Osteocyte (in vitro differentiated cells): ENCODE measurements at regions not wholly inside any gene's neighbourhood (a gene's known extent, or its start where the extent isn't known, plus 50 kb on each side); places are given as distances from the start of the nearest gene placed in this dataset.

Source experiments
- DNase-seq: peaks from one replicate; pipeline ENCODE4 v3.0.0; 2021; ENCODE audit warnings: mixed read lengths; ENCODE audit not compliant: unreplicated experiment; ENCODE audit errors: extremely low spot score
- H3K27ac Mint-ChIP-seq: one replicate; pipeline ENCODE4 v1.8.0; 2021; ENCODE audit warnings: mild to moderate bottlenecking, mixed read lengths; ENCODE audit not compliant: unreplicated experiment
- H3K27me3 Mint-ChIP-seq: one replicate; pipeline ENCODE4 v1.8.0; 2021; ENCODE audit warnings: mixed read lengths; ENCODE audit not compliant: unreplicated experiment
- H3K36me3 Mint-ChIP-seq: one replicate; pipeline ENCODE4 v1.8.0; 2021; ENCODE audit warnings: mixed read lengths; ENCODE audit not compliant: unreplicated experiment
- H3K4me1 Mint-ChIP-seq: one replicate; pipeline ENCODE4 v1.8.0; 2021; ENCODE audit warnings: mixed read lengths; ENCODE audit not compliant: unreplicated experiment
- H3K4me3 Mint-ChIP-seq: one replicate; pipeline ENCODE4 v1.8.0; 2021; ENCODE audit warnings: mild to moderate bottlenecking, moderate library complexity, mixed read lengths; ENCODE audit not compliant: unreplicated experiment
- H3K9me3 Mint-ChIP-seq: one replicate; pipeline ENCODE4 v1.8.0; 2021; ENCODE audit warnings: mixed read lengths; ENCODE audit not compliant: unreplicated experiment
- TF ChIP-seq, protein P1 (sequence below): fragments of 200-600 bp; sonication (generic); IDR thresholded peaks from 2 replicates; pipeline ENCODE4 v1.5.0; 2021; ENCODE audit warnings: antibody characterized with exemption, mild to moderate bottlenecking, moderate library complexity

DNA sequence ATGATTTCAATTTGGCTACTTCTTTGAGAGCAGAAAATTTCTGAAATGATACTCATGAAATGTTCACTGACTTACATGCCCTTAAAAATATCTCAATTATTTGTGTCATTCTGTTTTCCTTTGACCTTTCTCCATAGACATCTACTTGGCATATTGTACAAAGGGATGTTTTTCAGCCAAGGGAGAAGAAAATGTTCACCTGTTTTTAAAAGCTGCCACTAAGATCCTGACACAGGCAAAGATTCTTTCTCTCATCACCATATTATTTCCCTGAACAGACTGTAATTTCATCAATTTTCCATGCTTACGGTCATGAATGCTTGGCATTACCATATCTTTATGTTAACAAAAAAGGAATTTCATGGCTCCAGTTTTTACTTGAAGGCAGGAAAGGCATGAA is 67.4 kb upstream of the DBX1 start:
- Mint-ChIP-seq H3K27ac (no peak overlapping the region), H3K4me1 (no peaks in the 10 kb centered on the region), H3K27me3 (peaks cover 20% of the 10 kb centered on the region), H3K36me3 (no peaks in the 10 kb centered on the region), H3K4me3 (no peak overlapping the region), H3K9me3 (peaks cover 11% of the 10 kb centered on the region)
- DNase-seq = no peak
- TF ChIP-seq, protein P1, sequence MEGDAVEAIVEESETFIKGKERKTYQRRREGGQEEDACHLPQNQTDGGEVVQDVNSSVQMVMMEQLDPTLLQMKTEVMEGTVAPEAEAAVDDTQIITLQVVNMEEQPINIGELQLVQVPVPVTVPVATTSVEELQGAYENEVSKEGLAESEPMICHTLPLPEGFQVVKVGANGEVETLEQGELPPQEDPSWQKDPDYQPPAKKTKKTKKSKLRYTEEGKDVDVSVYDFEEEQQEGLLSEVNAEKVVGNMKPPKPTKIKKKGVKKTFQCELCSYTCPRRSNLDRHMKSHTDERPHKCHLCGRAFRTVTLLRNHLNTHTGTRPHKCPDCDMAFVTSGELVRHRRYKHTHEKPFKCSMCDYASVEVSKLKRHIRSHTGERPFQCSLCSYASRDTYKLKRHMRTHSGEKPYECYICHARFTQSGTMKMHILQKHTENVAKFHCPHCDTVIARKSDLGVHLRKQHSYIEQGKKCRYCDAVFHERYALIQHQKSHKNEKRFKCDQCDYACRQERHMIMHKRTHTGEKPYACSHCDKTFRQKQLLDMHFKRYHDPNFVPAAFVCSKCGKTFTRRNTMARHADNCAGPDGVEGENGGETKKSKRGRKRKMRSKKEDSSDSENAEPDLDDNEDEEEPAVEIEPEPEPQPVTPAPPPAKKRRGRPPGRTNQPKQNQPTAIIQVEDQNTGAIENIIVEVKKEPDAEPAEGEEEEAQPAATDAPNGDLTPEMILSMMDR = no peak

DNA sequence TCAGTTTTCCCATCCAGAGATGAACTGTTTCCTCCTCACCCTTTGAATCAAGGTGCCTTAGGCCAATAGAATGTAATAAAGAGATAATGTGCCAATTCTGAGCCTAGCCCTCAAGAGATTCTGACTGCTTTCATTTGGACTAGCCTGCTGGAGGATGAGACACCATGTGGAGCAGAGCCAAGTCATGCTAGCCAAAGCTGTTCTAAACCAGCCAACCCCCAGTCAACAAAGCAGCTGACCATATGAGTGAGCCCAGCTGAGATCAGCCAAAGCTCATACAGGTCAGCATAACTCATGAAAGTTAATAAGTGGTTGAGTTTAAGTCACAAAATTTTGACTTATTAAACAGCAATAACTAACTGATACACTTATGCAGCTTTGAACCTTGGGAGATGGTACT is 66.7 kb upstream of the DBX1 start:
- Mint-ChIP-seq H3K27me3 (peaks cover 20% of the 10 kb centered on the region), H3K27ac (no peak overlapping the region), H3K4me3 (no peak overlapping the region), H3K36me3 (no peaks in the 10 kb centered on the region), H3K4me1 (no peaks in the 10 kb centered on the region), H3K9me3 (peaks cover 11% of the 10 kb centered on the region)
- no peak for DNase-seq
- TF ChIP-seq, protein P1 = no peak

DNA sequence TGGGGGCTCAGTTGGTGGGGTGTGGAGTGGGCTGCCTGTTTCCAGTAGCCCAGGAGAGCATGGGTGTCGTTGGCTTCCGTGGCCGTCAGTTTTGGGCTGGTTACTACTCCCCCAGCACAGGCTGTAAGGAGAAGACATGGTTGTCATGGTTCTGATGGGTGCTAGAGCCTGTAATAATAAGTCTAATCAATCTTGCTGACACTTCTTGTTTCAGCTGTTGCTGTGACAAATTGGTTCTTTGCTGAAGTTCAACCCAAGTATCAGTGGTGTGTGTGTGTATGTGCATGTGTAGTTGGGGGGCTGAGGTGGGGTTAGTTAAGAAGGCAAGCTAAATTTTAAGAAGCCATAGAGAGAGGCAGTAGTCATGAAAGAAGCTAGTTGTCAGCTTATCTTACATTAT is 61.3 kb upstream of the DBX1 start:
- no peaks in the 10 kb centered on the region for H3K36me3 Mint-ChIP-seq
- TF ChIP-seq, protein P1 = no peak

DNA sequence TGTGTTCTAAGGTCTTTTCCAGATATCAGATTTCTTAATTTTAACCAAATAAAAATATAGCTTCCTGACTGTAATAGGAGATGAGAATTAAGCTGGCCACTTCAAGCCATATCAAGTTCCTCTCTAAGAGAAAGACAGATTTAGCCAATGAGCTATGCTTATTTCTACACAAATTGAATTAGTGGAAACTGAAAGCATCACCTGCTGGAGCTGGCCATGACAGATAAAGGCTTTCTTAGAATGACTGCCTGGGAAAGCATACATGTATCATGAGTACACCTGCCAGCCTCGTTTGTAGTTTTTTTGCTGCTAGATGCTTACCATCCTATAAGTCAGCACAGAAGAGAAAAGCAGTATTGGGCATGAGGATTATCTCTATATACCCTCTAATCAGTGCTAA is 53.5 kb upstream of the DBX1 start:
- Mint-ChIP-seq H3K36me3 (no peaks in the 10 kb centered on the region), H3K4me1 (no peaks in the 10 kb centered on the region), H3K4me3 (no peak overlapping the region), H3K27me3 (peaks cover 28% of the 10 kb centered on the region), H3K27ac (no peak overlapping the region), H3K9me3 (no peaks in the 10 kb centered on the region)
- no peak for DNase-seq
- TF ChIP-seq, protein P1 = no peak

More for the DNA sequence above, 61.3 kb upstream of the DBX1 start:
- Mint-ChIP-seq H3K27me3 (peaks cover 15% of the 10 kb centered on the region), H3K4me3 (no peak overlapping the region), H3K27ac (no peak overlapping the region), H3K9me3 (no peaks in the 10 kb centered on the region), H3K4me1 (no peaks in the 10 kb centered on the region)
- DNase-seq = no peak

DNA sequence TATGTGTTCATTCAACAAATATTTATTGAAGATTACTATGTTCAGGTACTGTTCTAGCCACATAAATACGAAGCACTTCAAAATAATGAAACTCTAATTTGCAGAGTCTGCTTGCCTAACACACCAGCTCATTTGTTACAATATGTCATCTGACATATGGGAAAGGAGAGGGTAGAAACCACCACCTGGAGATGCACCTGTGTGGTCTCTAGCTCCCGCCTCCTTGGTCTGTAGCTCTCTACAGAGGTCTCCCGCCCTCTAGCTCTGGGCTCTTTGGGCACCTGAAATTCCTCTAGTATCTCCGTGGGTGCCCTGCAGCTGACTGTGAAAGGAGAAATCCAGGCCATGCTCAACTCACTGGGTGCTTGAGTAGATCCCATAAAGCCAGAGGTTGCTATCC is 51.4 kb upstream of the DBX1 start:
- Mint-ChIP-seq H3K9me3 (no peaks in the 10 kb centered on the region), H3K36me3 (no peaks in the 10 kb centered on the region), H3K27ac (no peak overlapping the region), H3K27me3 (peaks cover 49% of the 10 kb centered on the region), H3K4me1 (no peaks in the 10 kb centered on the region), H3K4me3 (no peak overlapping the region)
- no peak for DNase-seq
- TF ChIP-seq, protein P1 = no peak
